PFSK-1 (cell line): ENCODE measurements at regions not wholly inside any gene's neighbourhood (a gene's known extent, or its start where the extent isn't known, plus 50 kb on each side); places are given as distances from the start of the nearest gene placed in this dataset.

Experiments used
- FOXP2 ChIP-seq: optimal IDR thresholded peaks from 2 replicates; pipeline ENCODE3; 2011; ENCODE audit warnings: borderline replicate concordance, control low read depth, inconsistent platforms; ENCODE audit not compliant: insufficient read depth; ENCODE audit errors: extremely low read length, extremely low read depth
- POLR2AphosphoS5 ChIP-seq: IDR thresholded peaks from 2 replicates; pipeline ENCODE4 v1.6.1; 2012; ENCODE audit warnings: low read depth, mild to moderate bottlenecking, control low read depth, low read length, moderate library complexity
- SIN3A ChIP-seq: IDR thresholded peaks from 2 replicates; pipeline ENCODE4 v1.6.1; 2012; ENCODE audit warnings: mild to moderate bottlenecking, low read length, moderate library complexity, borderline replicate concordance; ENCODE audit not compliant: insufficient read depth
- TAF1 ChIP-seq: IDR thresholded peaks from 2 replicates; pipeline ENCODE4 v1.6.1; 2012; ENCODE audit warnings: low read length, control low read depth, borderline replicate concordance; ENCODE audit not compliant: insufficient read depth
- TF ChIP-seq, protein P1 (sequence below), 2 experiments: IDR thresholded peaks; 2 replicates each; pipeline versions ENCODE4 v1.6.1 to v1.8.0; 2011 to 2012; ENCODE audit warnings: low read depth in 2 of 2, low read length in 2 of 2, control low read depth in 1 of 2, inconsistent platforms in 1 of 2, mild to moderate bottlenecking in 1 of 2, moderate library complexity in 1 of 2; ENCODE audit not compliant: insufficient read depth in 1 of 2

DNA sequence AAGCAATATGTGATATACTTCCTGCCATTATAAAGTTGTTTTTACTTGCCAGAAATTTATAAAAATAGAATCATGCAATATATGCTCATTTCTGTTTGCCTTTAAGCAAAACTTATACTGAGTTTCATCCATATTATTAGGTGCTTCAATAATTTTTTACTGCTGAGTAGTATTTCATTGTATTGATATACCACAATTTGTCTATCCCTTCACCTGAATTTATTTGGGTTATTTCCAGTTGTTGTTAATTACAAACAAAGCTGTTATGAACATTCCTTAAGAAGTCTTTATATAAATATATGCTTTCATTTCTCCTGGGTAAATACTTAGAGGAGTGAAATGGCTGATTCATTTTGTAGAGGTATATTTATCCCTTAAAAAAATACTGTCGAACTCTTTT, 864.1 kb downstream of the HACE1 start:
- TF ChIP-seq POLR2AphosphoS5 (no peak), FOXP2 (no peak)

DNA sequence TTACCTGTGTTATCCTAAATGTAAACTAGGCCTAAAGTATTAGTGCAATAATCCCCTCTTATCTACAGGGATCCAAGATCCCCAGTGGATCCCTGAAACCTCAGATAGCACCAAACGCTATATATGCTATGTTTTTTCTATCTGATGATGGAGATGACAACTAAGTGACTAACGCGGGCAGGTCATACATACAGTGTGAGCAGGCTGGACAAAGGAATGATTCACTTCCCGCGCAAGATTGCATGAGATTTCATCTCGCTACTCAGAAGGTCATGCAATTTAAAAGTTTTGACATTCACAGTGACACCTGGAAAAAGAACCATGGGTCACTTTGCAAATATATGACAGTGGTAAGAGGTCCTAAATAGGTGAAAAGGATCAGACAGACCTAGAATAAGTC, 875.9 kb downstream of the HACE1 start:
- TF ChIP-seq FOXP2: no peak
- no peak for TF ChIP-seq TAF1
- TF ChIP-seq, protein P1, sequence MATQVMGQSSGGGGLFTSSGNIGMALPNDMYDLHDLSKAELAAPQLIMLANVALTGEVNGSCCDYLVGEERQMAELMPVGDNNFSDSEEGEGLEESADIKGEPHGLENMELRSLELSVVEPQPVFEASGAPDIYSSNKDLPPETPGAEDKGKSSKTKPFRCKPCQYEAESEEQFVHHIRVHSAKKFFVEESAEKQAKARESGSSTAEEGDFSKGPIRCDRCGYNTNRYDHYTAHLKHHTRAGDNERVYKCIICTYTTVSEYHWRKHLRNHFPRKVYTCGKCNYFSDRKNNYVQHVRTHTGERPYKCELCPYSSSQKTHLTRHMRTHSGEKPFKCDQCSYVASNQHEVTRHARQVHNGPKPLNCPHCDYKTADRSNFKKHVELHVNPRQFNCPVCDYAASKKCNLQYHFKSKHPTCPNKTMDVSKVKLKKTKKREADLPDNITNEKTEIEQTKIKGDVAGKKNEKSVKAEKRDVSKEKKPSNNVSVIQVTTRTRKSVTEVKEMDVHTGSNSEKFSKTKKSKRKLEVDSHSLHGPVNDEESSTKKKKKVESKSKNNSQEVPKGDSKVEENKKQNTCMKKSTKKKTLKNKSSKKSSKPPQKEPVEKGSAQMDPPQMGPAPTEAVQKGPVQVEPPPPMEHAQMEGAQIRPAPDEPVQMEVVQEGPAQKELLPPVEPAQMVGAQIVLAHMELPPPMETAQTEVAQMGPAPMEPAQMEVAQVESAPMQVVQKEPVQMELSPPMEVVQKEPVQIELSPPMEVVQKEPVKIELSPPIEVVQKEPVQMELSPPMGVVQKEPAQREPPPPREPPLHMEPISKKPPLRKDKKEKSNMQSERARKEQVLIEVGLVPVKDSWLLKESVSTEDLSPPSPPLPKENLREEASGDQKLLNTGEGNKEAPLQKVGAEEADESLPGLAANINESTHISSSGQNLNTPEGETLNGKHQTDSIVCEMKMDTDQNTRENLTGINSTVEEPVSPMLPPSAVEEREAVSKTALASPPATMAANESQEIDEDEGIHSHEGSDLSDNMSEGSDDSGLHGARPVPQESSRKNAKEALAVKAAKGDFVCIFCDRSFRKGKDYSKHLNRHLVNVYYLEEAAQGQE (IDR thresholded peaks at IDR 0.05; ENCODE audit: insufficient read depth in 1 of 2, low read depth in 2 of 2, low read length in 2 of 2): no peak
- no peak for TF ChIP-seq POLR2AphosphoS5
- TF ChIP-seq SIN3A: no peak

DNA sequence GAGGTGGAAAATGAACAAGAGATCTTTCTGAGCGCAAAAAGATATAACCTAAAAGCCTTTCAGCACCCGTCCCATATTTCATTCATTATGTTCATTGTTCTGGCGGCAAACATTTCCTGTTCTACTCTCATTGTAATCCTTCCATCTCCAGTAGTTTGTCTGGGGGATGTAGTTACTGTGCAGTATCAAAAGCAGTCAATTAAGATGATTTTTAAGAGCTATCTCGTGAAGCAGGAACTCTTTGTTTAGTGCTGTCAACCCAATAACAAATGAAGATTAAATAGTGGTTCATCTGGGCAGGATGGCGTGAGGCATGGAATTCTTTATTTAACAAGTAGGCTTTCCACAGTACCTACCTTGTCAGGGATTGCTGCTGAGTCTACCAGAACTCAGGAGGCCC, 876.7 kb downstream of the HACE1 start:
- TF ChIP-seq SIN3A (no peak), TAF1 (no peak), FOXP2 (no peak), POLR2AphosphoS5 (no peak)
- TF ChIP-seq, protein P1 (IDR thresholded peaks at IDR 0.05; ENCODE audit: insufficient read depth in 1 of 2, low read depth in 2 of 2, low read length in 2 of 2): no peak

DNA sequence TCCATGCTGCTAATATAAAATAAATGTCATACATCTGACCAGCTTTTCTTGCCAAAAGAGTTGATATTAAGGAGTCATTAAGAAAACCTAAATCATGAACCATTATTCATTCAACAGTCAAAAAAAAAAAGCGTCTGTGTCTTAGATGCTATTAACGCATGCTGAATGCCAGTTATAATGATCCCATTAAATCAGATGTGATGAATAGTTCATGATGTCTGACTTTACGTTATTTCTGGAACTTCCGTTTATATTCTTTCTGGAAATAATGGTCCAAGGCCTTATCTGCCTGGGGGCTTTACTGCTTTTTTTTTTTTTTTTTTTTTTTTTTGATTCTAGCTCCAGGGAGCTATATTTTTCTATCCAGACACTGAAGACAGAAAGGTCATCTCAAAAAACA, 877.1 kb downstream of the HACE1 start:
- TF ChIP-seq POLR2AphosphoS5: no peak
- TF ChIP-seq, protein P1 (IDR thresholded peaks at IDR 0.05; ENCODE audit: insufficient read depth in 1 of 2, low read depth in 2 of 2, low read length in 2 of 2): no peak
- TF ChIP-seq TAF1: no peak
- no peak for TF ChIP-seq SIN3A
- TF ChIP-seq FOXP2: no peak

DNA sequence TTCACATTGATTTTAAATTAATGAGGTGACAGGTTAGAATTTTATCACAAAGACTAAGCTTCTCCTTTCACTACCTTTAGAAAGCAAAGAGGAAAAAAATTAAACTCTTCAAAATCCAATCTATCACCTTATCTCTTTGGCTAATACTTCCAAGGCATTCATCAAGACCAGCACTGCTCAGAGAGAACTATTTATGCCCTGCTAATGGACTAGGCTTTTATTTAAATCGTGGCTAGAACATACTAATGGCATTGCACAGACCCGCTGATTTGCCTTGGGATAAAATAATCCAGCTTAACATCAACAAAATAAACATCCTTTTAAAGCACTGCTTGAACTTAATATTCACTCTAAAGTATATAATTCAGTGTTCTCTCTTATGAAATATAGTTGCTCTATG, 880.4 kb downstream of the HACE1 start:
- TF ChIP-seq FOXP2: no peak
- TF ChIP-seq, protein P1 (IDR thresholded peaks at IDR 0.05; ENCODE audit: insufficient read depth in 1 of 2, low read depth in 2 of 2, low read length in 2 of 2): no peak
- no peak for TF ChIP-seq SIN3A
- no peak for TF ChIP-seq TAF1
- TF ChIP-seq POLR2AphosphoS5: no peak
